NCI-H2029 treated with DMSO at 0.1 percent for 48 hours (cell line): ENCODE measurements at regions not wholly inside any gene's neighbourhood (a gene's known extent, or its start where the extent isn't known, plus 50 kb on each side); places are given as distances from the start of the nearest gene placed in this dataset.

ENCODE experiments used
- DNase-seq: peaks from one replicate; lab custom pipeline; 2025; lab: John Stamatoyannopoulos, UW

GRCh38 chr2:151032741-151033191 lies 228.9 kb downstream of the RBM43 start:
- DNase-seq: no peak

- no peak for DNase-seq
Observed at GRCh38 chr2:151030663-151031230, 230.9 kb downstream of the RBM43 start.

GRCh38 chr2:151029406-151030157 lies 232.1 kb downstream of the RBM43 start:
- no peak for DNase-seq

DNA sequence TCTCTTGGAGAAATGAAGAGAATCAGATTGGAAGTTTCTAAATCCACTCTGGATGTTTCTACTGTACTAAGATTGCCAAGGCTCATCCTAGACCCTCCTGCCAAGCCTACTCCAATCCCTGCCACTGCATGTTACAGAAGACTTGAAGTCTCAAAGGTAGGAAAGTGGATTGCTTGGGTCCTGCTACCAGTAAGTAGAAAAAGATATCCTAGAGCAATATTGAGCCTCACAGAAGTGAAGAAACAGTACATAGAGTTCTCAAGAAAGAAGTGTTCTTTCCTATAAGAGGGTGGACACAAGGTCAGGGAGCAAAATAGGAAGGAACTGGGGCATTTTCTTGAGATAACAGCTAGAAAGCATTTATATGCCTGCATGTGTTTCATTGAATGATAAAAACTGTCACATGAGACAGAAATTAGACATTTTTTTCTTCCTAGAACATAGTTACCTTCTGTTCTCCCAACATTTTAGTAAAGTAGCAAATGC lies 232.9 kb downstream of the RBM43 start:
- DNase-seq: no peak

DNA sequence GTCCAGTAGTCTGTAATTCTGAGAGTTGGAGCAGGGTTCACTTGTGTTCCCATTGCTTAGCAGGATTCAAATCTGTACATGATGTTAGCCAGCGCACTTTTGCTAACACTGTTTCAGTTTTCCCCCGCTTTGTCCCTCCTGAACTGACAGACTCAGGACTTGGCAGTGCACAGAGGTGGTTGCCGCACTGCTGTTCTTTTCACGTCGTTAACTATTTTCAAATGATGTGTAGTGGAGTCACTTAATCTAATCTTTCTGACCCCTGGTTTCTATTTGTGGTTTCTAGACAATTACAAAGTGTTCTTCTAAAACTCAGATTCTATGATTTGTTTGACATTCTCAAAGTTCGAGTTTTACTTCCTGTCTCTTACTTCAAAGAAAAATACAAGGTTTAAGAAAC lies 234.5 kb downstream of the RBM43 start:
- no peak for DNase-seq

DNA sequence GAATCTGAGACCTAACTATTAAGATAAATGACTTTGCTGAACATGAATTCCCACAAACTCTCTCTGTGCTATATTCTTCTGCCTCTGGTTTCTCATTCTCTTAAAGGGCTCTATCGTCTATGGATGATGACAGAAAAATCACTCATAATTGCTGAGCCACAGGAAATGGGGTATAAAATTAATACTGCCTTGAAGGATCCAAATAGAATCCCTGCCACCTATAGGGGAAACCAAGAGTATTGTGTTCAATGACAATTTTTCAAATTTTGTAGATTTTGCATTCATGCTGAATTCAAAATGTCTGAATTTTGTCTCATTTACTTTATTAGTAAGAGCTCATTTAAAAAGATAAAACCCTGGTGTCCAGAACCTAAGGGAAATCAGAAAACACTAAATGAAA lies 235.8 kb downstream of the RBM43 start:
- DNase-seq: no peak

GRCh38 chr2:151024696-151025251 lies 236.9 kb downstream of the RBM43 start:
- DNase-seq: no peak

DNA sequence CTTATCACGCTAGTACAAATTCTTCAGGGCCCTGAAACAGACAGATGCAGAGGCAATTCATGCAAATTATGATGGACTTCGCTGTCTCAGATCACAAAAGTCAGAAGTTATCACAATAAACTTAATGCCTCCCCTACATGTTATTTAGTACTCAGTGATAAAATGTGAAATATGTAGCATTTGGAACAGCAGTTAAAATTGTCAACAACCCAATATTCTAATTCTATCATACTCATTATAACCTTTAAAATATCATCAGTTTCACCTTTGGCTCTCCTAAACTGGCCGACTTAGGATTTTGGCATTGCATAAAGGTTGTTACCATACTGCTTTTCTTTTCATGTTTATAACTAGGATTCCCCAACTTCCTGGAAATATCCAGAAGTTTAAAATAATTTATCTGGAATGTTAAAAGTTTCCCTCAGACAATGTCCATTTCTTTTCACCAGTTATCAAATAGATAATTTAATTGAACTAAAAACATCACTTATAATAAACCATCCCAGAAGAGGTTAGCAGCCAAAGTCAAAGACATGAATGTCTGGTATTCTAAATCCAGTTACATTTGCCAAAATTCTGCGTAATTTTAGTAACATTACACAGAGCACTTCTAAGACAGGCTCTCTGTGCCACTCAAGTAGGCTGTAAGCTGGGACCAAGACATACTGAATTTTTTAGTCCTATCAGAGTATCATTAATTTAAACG lies 239.8 kb downstream of the RBM43 start:
- DNase-seq: no peak

DNA sequence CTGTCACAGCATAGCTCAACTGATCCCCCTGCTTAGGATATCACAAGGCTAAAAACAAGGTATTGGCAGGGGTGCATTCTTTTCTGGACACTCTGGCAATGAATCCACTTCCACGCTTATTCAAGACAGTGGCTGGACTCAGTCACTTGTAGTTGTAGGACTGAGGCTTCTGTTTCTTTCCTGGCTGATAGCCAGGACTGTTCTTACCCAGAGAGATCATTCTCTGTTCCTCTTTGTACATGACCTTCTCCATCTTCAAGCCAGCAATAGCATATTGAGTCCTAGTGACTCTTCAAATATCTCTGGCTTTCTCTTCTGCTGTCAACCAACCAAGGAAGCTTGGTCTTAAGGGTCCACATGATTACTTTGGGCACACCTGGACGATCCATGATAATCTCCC lies 241.3 kb downstream of the RBM43 start:
- DNase-seq: no peak

DNA sequence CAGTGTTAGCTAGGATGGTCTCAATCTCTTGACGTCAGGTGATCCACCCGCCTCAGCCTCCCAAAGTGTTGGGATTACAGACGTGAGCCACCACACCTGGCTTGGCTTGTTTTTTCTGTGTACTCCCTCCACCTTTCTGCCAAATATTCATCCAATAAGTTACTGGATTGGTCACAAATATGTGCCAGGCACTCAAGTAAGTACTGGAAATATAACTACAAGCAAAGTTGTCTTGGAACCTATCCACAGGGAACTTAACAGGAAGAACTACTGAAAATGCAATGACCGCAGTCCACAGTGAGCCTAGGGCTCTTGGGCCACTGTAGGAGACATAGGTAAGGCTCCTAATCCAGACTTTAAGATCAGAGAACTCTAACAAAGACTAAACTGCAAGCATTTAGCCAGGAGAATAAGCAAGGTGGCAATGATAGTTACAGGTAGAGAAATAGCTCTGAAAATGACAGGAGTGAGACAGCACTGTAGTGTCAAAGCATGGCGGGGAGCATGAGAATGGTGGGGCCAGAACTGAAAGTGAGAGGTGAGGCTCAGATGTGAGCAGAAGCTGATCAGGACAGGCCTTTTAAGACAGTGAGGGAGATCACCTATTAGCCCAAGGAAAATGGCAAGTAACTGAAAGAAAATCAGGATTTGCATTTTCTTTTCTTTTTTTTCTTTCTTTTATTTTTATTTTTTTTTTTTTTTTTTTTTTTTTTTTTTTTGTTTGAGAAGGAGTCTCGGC lies 252.1 kb downstream of the RBM43 start:
- DNase-seq: no peak

- peak; percentile 61 for DNase-seq
Observed at GRCh38 chr2:151007365-151007764, 254.3 kb downstream of the RBM43 start.

- no peak for DNase-seq
Observed at GRCh38 chr2:151002959-151003600, 258.6 kb downstream of the RBM43 start.

DNA sequence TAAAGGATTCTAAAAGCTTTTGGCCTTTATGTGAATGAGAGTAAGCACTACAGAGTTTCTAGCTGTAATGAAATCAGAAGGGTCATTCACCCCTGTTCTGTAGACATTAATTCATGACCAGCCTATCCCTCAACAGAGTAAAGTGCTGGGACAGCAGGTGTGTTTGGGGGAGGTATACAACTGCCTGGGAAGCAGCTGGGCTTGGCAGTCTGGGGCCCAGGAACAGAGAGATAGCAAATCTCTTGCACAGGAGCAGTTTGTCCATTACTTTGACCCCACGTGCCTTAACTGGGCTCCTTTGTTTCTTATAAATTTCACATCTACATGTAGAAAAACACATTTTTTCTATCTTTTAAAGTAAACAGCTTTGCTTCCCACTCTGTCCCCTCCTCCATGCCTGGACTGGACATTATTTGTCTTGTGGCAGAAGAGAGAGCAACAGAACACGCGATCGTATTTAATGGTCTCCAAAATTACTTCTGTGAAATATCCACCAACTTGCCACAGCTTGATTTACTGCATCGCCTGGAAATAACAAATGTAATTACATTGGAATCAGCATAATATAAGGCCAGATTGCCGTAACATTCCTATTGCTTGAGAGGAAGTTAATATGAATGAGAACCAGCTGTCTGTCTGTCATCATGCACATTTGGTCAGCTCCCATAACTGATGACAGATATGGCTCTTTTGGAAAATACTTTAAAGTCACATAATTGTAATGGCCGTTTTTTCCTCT lies 263.8 kb downstream of the RBM43 start:
- no peak for DNase-seq

DNA sequence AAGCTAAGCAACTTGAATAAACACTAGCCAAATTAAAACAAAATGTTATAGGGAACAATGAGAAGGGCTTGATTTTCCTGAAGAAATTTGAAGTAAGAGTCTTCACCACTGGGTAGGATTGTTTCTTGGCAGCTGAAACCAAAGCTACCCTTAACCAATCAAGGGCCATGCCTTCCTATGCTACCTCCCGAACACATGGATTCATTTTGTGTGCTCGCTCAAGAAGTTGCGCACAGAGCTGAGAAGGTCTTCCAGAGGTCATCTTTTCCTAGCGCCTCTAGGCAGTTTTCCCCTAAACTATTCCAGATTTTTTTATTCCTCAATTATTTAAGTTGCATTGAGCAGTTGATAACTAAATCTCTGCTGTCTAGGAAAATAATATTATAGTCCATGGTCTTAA lies 264.6 kb downstream of the RBM43 start:
- no peak for DNase-seq

- DNase-seq: no peak
Observed at GRCh38 chr2:150994076-150994475, 267.6 kb downstream of the RBM43 start.

DNA sequence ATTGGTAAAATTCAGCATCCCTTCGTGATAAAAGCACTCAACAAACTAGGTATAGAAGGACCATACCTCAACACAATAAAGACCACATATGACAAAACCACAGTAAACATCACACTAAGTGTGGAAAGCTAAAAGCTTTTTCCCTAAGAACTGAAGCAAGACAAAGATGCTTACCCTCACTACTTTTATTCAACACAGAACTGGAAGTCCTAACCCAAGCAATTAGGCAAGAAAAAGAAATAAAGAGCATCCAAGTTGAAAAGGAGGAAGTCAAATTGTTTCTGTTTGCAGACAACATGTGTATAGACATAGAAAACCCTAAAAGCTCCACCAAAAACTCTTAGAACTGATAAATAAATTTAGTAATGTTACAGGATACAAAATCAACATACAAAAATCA lies 271.7 kb downstream of the RBM43 start:
- DNase-seq: no peak

DNA sequence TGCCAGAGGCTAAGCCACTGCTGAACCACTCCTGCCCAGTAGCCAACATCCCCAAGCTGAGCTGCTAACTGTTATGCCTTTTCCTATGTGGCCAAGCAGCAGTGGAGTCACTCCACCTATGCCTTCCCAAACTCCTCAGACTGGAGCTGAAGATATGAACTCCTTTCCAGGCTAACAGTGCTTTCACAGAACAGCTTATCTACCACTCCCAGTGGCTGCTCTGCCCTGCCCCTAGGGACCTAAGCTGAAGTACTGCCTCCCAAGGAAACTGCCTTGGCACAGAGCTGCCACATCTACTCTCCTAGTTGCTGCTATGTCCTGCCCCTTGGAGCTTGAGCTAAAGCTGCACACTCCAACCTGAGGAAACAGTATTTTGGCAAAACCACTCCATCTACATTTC lies 275.9 kb downstream of the RBM43 start:
- no peak for DNase-seq

DNA sequence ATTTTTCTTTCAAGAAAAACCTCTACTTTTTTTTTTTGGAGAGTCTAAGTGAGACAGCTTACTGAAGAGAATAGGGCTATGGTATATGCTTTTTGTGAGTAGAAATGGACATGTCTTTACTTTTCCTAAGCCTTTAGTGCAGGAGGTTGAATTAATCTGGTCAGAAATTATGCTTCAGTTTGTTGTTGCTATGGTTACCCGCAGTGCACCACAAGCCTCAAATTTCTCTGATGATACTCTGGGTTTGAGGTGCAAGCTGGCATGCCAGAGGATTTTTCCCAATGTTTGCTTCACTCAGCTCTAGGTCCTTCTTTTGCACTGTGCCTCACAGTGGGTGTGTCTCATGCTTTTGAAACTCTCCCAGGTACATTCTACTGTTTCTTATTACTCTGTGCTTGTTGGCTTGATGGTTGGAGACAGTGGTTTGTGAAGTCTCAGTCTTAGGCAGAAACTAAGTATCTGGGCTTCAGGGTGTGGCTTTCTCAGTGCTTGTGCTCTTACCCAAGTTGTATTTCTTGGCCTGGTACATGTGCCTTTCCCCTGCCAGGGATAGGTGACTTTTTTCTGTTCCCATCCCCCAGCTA lies 278.3 kb downstream of the RBM43 start:
- DNase-seq: no peak

- no peak for DNase-seq
Observed at GRCh38 chr2:150981826-150982225, 279.8 kb downstream of the RBM43 start.

DNA sequence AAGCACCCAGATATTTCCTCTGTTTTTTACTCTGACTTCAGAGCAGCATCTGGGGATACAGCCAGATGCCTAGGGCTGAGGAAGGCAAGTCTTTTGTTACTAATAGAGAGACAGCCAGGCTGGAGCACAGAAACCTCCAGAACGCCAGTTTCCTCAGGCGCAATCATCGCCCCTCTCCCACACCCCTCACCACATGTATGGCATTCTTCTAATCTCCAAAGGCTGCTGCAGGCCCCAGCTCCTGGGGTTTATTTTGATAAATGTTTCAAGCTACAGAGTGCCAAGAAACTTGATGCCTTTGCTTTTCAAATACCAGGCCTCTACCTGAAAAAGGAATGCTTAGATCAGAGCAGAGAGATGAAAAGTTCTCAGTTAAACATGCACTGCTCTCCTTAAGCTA lies 283.6 kb downstream of the RBM43 start:
- no peak for DNase-seq

DNA sequence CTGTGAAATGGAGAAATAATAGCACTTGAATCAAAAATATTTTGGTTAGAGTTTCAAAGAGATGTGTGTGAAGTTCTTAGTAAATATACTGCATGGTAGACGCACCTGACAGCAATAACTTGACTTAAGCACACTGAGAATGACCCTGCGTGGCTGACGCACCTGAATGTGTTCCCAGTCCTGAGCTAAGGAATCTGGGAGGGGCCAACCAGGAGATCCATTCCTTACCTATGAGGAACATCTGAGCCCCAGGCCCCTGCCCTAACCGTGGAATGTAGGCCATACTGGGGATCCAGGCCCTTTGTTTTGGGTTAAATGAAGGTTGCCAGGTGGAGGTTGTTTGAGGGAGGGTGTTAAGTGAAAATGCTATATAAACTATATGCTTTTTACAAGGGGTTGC lies 284.4 kb downstream of the RBM43 start:
- DNase-seq: no peak
